ENCODE measurements at regions not wholly inside any gene's neighbourhood (a gene's known extent, or its start where the extent isn't known, plus 50 kb on each side); places are given as distances from the start of the nearest gene placed in this dataset.

DNA sequence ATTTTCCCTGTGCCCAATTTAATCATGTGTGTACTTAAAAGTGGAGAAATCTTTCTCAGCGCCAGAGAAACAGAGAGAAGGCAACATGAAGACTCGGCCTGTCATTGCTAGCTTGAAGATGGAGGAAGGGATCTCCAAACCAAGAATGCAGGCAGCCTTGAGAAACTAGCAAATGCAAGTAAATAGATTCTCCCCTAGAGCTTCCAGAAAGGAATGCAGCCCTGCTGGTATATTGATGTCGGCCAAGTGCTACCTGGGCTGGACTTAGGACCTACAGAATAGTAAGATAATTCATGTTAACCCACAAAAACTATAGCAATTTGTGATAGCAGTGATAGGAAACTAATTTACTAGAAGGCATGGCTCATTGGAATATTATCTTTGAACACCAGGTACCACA, 150.9 kb upstream of the ABI3BP start:
- TF ChIP-seq CTCF (IDR thresholded peaks at IDR 0.05; ENCODE audit: low read length), result no peak
- TF ChIP-seq EZH2 (IDR thresholded peaks at IDR 0.05; ENCODE audit: borderline replicate concordance, low read length), result no peak

All from OCI-LY1 (cell line).